RKO (cell line): ENCODE measurements at regions not wholly inside any gene's neighbourhood (a gene's known extent, or its start where the extent isn't known, plus 50 kb on each side); places are given as distances from the start of the nearest gene placed in this dataset.
"Not testable (repeated sequence)": the region's sequence is repeated elsewhere in the genome, so short reads cannot be mapped to it uniquely, and the experiment has no call there.

ENCODE experiments used
- DNase-seq: peaks from one replicate; pipeline ENCODE4 v3.0.0-alpha.2; 2016; ENCODE audit warnings: low spot score

GRCh38 chr13:80881495-80881894 lies 540.6 kb upstream of the SPRY2 start:
- DNase-seq: no peak

- DNase-seq: no peak
These were observed 540.1 kb upstream of the SPRY2 start for GRCh38 chr13:80881034-80881433.

GRCh38 chr13:80877944-80878241 lies 537.0 kb upstream of the SPRY2 start:
- no peak for DNase-seq

- DNase-seq: no peak
These were observed 536.5 kb upstream of the SPRY2 start for GRCh38 chr13:80877209-80877943.

GRCh38 chr13:80873589-80873988 lies 532.7 kb upstream of the SPRY2 start:
- DNase-seq: no peak

- DNase-seq: not testable (repeated sequence)
These were observed 531.0 kb upstream of the SPRY2 start for GRCh38 chr13:80871971-80872370.

- DNase-seq: no peak
These were observed 530.6 kb upstream of the SPRY2 start for GRCh38 chr13:80871481-80871880.

- DNase-seq: no peak
These were observed 529.3 kb upstream of the SPRY2 start for GRCh38 chr13:80870186-80870585.

GRCh38 chr13:80866921-80867320 lies 526.0 kb upstream of the SPRY2 start:
- no peak for DNase-seq

- DNase-seq: no peak
These were observed 524.4 kb upstream of the SPRY2 start for GRCh38 chr13:80865329-80865728.

GRCh38 chr13:80862456-80862855 lies 521.5 kb upstream of the SPRY2 start:
- DNase-seq: no peak

GRCh38 chr13:80860845-80861244 lies 519.9 kb upstream of the SPRY2 start:
- DNase-seq: no peak

- DNase-seq: no peak
These were observed 517.2 kb upstream of the SPRY2 start for GRCh38 chr13:80858131-80858530.

- DNase-seq: no peak
These were observed 516.4 kb upstream of the SPRY2 start for GRCh38 chr13:80857321-80857720.

- no peak for DNase-seq
These were observed 509.8 kb upstream of the SPRY2 start for GRCh38 chr13:80850771-80851170.

GRCh38 chr13:80844164-80844563 lies 503.2 kb upstream of the SPRY2 start:
- no peak for DNase-seq

GRCh38 chr13:80841414-80841813 lies 500.5 kb upstream of the SPRY2 start:
- DNase-seq: no peak

GRCh38 chr13:80840316-80840976 lies 499.5 kb upstream of the SPRY2 start:
- no peak for DNase-seq

GRCh38 chr13:80835902-80836301 lies 495.0 kb upstream of the SPRY2 start:
- DNase-seq: no peak

GRCh38 chr13:80830431-80830830 lies 489.5 kb upstream of the SPRY2 start:
- DNase-seq: no peak

GRCh38 chr13:80828759-80829158 lies 487.8 kb upstream of the SPRY2 start:
- DNase-seq: no peak

GRCh38 chr13:80825276-80825675 lies 484.4 kb upstream of the SPRY2 start:
- no peak for DNase-seq

GRCh38 chr13:80824229-80824628 lies 483.3 kb upstream of the SPRY2 start:
- DNase-seq: no peak

- DNase-seq: no peak
These were observed 482.5 kb upstream of the SPRY2 start for GRCh38 chr13:80823472-80823871.
